ENCODE measurements at regions not wholly inside any gene's neighbourhood (a gene's known extent, or its start where the extent isn't known, plus 50 kb on each side); places are given as distances from the start of the nearest gene placed in this dataset.

DNA sequence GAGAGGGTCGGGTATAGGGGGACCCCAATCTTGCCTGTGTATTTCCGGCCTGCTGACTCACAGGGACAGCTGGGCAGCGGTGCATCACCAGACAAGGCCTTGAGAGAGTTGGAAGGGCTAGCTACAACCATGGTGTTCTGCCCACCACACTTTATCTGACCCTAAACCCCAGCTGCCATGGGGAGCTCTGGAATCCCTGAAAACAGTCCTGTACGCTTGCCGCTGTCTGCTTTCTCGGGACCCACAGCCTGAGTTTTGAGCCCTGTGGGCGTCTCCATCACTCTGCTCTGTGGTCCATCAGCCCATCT is 100.4 kb upstream of the GSE1 start:
- TF ChIP-seq CTCF (conservative IDR thresholded peaks at IDR 0.05) (no peak), EZH2 (IDR thresholded peaks at IDR 0.05; ENCODE audit: low read depth) (no peak)

Measured in PC-9 (cell line).